ENCODE measurements at regions not wholly inside any gene's neighbourhood (a gene's known extent, or its start where the extent isn't known, plus 50 kb on each side); places are given as distances from the start of the nearest gene placed in this dataset.

GRCh38 chr5:33332804-33333203 lies 108.0 kb upstream of the TARS1 start:
- no peak overlapping the region for H3K9ac ChIP-seq
- no peak for TF ChIP-seq JUND (IDR thresholded peaks at IDR 0.05)
- TF ChIP-seq MAX (IDR thresholded peaks at IDR 0.05; ENCODE audit: low read depth), result no peak
- no peak for TF ChIP-seq GABPA (IDR thresholded peaks at IDR 0.05; ENCODE audit: low read depth)
- no peak for TF ChIP-seq CHD2 (IDR thresholded peaks at IDR 0.05; ENCODE audit: low read length, partially characterized antibody)
- no peak for TF ChIP-seq RFX5 (IDR thresholded peaks at IDR 0.05; ENCODE audit: low read length)
- no peak for TF ChIP-seq MXI1 (IDR thresholded peaks at IDR 0.05; ENCODE audit: low read depth, low read length)
- TF ChIP-seq SIN3A (IDR thresholded peaks at IDR 0.05; ENCODE audit: borderline replicate concordance, low read depth, low read length), result no peak
- TF ChIP-seq FOSL2 (IDR thresholded peaks at IDR 0.05; ENCODE audit: borderline replicate concordance, low read depth), result no peak
- TF ChIP-seq NRF1 (IDR thresholded peaks at IDR 0.05; ENCODE audit: low read depth, low read length), result no peak
- no peak for TF ChIP-seq USF2 (IDR thresholded peaks at IDR 0.05; ENCODE audit: borderline replicate concordance, low read depth, low read length)
- TF ChIP-seq PBX3 (IDR thresholded peaks at IDR 0.05), result no peak
- no peak overlapping the region for H3K4me2 ChIP-seq
- POLR2A ChIA-PET, result no interaction called here
- no peaks in the 10 kb centered on the region for H3K79me2 ChIP-seq (ENCODE audit: insufficient read depth)
- 48% methylated on average over 2 of the region's 2 CpGs for WGBS (ENCODE audit: low lambda C conversion rate)
- H3K9me3 ChIP-seq, result no peaks in the 10 kb centered on the region
- no peak overlapping the region for H2AFZ ChIP-seq (ENCODE audit: low read depth)
- no peak overlapping the region for H3K27ac ChIP-seq (ENCODE audit: low read depth in 2 of 2, low read length in 1 of 2)
- no peak for DNase-seq
- no peaks in the 10 kb centered on the region for H3K27me3 ChIP-seq (ENCODE audit: insufficient read depth)
- no peak overlapping the region for H3K4me3 ChIP-seq (ENCODE audit: low read depth in 2 of 2, low read length in 1 of 2)
- H3K4me1 ChIP-seq (ENCODE audit: control insufficient read depth in 1 of 2, insufficient read depth in 2 of 2, low read depth in 1 of 2, low read length in 1 of 2), result peaks cover 0 to 3% of the 10 kb centered on the region in 2 experiments; a peak in 1 of 4 replicates
- CTCF ChIA-PET, result no interaction called here
- H3K9me2 ChIP-seq, result no peaks in the 10 kb centered on the region
- H4K20me1 ChIP-seq (ENCODE audit: insufficient read depth), result no peaks in the 10 kb centered on the region
- no peaks in the 10 kb centered on the region for H3K36me3 ChIP-seq (replicated peaks in 1 of 2; ENCODE audit: control insufficient read depth in 1 of 2, insufficient read depth in 2 of 2, low read length in 1 of 2)
- peaks cover 3% of the 10 kb centered on the region for H3F3A ChIP-seq (replicated peaks; ENCODE audit: insufficient read depth)

GRCh38 chr5:33334829-33335228 lies 105.9 kb upstream of the TARS1 start:
- Histone ChIP-seq H3K4me3 (ENCODE audit: low read depth in 2 of 2, low read length in 1 of 2) (no peak overlapping the region), H3K27me3 (ENCODE audit: insufficient read depth) (no peaks in the 10 kb centered on the region), H3K79me2 (ENCODE audit: insufficient read depth) (no peaks in the 10 kb centered on the region), H4K20me1 (ENCODE audit: insufficient read depth) (no peaks in the 10 kb centered on the region), H3K9ac (no peak overlapping the region), H3K27ac (ENCODE audit: low read depth in 2 of 2, low read length in 1 of 2) (no peak overlapping the region), H3K36me3 (replicated peaks in 1 of 2; ENCODE audit: control insufficient read depth in 1 of 2, insufficient read depth in 2 of 2, low read length in 1 of 2) (no peaks in the 10 kb centered on the region), H3K4me2 (no peak overlapping the region), H3K9me3 (no peaks in the 10 kb centered on the region), H2AFZ (ENCODE audit: low read depth) (no peak overlapping the region), H3F3A (replicated peaks; ENCODE audit: insufficient read depth) (no peaks in the 10 kb centered on the region), H3K4me1 (ENCODE audit: control insufficient read depth in 1 of 2, insufficient read depth in 2 of 2, low read depth in 1 of 2, low read length in 1 of 2) (peaks cover 0 to 3% of the 10 kb centered on the region in 2 experiments; a peak in 1 of 4 replicates), H3K9me2 (no peaks in the 10 kb centered on the region)
- CTCF ChIA-PET, result no interaction called here
- no peak for DNase-seq
- 95% methylated on average over 1 of the region's 1 CpG for WGBS (ENCODE audit: low lambda C conversion rate)
- TF ChIP-seq RFX5 (IDR thresholded peaks at IDR 0.05; ENCODE audit: low read length) (no peak), MXI1 (IDR thresholded peaks at IDR 0.05; ENCODE audit: low read depth, low read length) (no peak), ELF1 (IDR thresholded peaks at IDR 0.05) (no peak)
- POLR2A ChIA-PET, result no interaction called here
